AG04450 (cell line): ENCODE measurements at regions not wholly inside any gene's neighbourhood (a gene's known extent, or its start where the extent isn't known, plus 50 kb on each side); places are given as distances from the start of the nearest gene placed in this dataset.

Experiments used
- CTCF ChIA-PET: fragments of 300-600, 350-600 bp; formaldehyde crosslinking; extraction: SDS; loops from one replicate; lab custom pipeline; 2022; ENCODE audit warnings: antibody characterized with exemption, inconsistent platforms; lab: Charles Lee
- POLR2A ChIA-PET: fragments of 350-600 bp; formaldehyde crosslinking; extraction: SDS; loops from one replicate; lab custom pipeline; 2021; ENCODE audit warnings: antibody characterized with exemption, inconsistent platforms; lab: Yijun Ruan, JAX
- DNase-seq: peaks from one replicate; pipeline ENCODE4 v3.0.0-alpha.2; 2011; ENCODE audit warnings: low read depth, low spot score
- H3K27ac ChIP-seq: one replicate; pipeline ENCODE4 v1.5.1; 2012; ENCODE audit warnings: low read depth, low read length, control low read depth
- H3K27me3 ChIP-seq: one replicate; pipeline ENCODE4 v1.6.0; 2012; ENCODE audit warnings: low read length; ENCODE audit not compliant: control insufficient read depth, insufficient read depth
- H3K4me3 ChIP-seq: 2 replicates; pipeline ENCODE4 v1.5.1; 2011; ENCODE audit warnings: mild to moderate bottlenecking, low read depth, low read length, control low read depth
- H3K9me3 ChIP-seq: 2 replicates; pipeline ENCODE4 v1.5.1; 2012; ENCODE audit warnings: low read length; ENCODE audit not compliant: control insufficient read depth, insufficient read depth
- CTCF ChIP-seq: IDR thresholded peaks from 2 replicates; pipeline ENCODE4 v1.5.1; 2011; ENCODE audit warnings: low read depth, low read length, control low read depth, inconsistent platforms

GRCh38 chr7:437329-438251 is 82.1 kb downstream of the PDGFA start:
- Histone ChIP-seq H3K27me3 (peaks cover 4% of the 10 kb centered on the region), H3K9me3 (peaks cover 18% of the 10 kb centered on the region), H3K27ac (no peak overlapping the region), H3K4me3 (no peak overlapping the region)
- no peak for DNase-seq
- no peak for TF ChIP-seq CTCF
- ChIA-PET POLR2A (no interaction called here), CTCF (no interaction called here)

GRCh38 chr7:438361-438760 is 81.3 kb downstream of the PDGFA start:
- TF ChIP-seq CTCF, result no peak
- ChIA-PET CTCF (no interaction called here), POLR2A (no interaction called here)
- peaks cover 4% of the 10 kb centered on the region for H3K27me3 ChIP-seq
- no peak overlapping the region for H3K27ac ChIP-seq
- H3K4me3 ChIP-seq, result no peak overlapping the region
- H3K9me3 ChIP-seq, result peaks cover 18% of the 10 kb centered on the region
- DNase-seq, result no peak

GRCh38 chr7:438916-439315 is 80.7 kb downstream of the PDGFA start:
- no peak for TF ChIP-seq CTCF
- Histone ChIP-seq H3K4me3 (no peak overlapping the region), H3K27me3 (peaks cover 5% of the 10 kb centered on the region), H3K9me3 (peaks cover 18% of the 10 kb centered on the region), H3K27ac (no peak overlapping the region)
- POLR2A ChIA-PET, result no interaction called here
- DNase-seq, result no peak
- CTCF ChIA-PET, result no interaction called here

GRCh38 chr7:440059-440749 is 79.4 kb downstream of the PDGFA start:
- Histone ChIP-seq H3K27me3 (peaks cover 5% of the 10 kb centered on the region), H3K4me3 (no peak overlapping the region), H3K9me3 (peaks cover 14% of the 10 kb centered on the region), H3K27ac (no peak overlapping the region)
- CTCF ChIA-PET, result no interaction called here
- POLR2A ChIA-PET, result no interaction called here
- TF ChIP-seq CTCF, result no peak
- no peak for DNase-seq
